Right renal cortex interstitium (tissue), 3 donors: ENCODE measurements at regions not wholly inside any gene's neighbourhood (a gene's known extent, or its start where the extent isn't known, plus 50 kb on each side); places are given as distances from the start of the nearest gene placed in this dataset.
"Not testable (repeated sequence)": the region's sequence is repeated elsewhere in the genome, so short reads cannot be mapped to it uniquely, and the experiment has no call there.

Experiments
- DNase-seq, 3 donors: peaks; one replicate each; pipeline ENCODE4 v3.0.0-alpha.2; 2013; ENCODE audit warnings: low read depth in 3 of 3, low spot score in 2 of 3

GRCh38 chr6:141526985-141527384 lies 605.7 kb upstream of the GJE1 start:
- no peak for DNase-seq

DNA sequence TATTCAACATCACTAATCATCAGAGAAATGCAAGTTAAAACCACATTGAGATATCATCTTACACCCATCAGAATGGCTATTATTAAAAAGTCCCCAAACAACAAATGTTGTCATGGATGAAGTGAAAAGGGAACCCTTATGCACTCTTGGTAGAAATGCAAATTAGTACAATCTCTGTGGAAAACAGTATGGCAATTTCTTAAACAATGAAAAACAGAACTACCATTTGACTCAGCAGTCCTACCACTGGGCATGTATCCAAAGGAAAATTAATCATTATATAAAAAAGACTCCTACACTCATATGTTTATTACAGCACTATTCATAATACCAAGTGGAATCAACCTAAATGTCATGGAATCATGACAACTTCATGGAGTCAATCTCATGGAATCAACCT lies 611.3 kb upstream of the GJE1 start:
- no peak for DNase-seq

DNA sequence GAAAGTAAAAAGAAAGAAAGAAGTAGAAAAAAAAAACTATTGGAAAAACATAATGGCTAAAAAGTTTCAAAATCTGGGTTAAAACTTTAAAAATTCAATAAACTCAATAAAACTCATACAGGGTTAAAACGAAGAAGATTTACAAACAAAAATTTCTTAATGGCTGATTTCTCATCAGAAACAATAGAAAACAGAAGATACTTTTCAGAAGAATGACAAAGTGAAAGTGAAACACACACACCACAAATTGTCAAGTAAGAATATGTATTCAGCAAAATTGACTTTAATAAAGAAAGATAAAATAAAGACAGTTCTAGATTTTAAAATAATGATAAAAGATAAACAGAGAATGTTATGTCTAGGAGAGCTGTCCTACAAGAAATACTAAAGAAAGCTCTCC lies 618.9 kb upstream of the GJE1 start:
- no peak for DNase-seq

- no peak for DNase-seq
Measured at GRCh38 chr6:141510803-141511202, 621.9 kb upstream of the GJE1 start.

- DNase-seq = not testable (repeated sequence)
Measured at GRCh38 chr6:141506062-141506461, 626.7 kb upstream of the GJE1 start.

GRCh38 chr6:141504318-141504717 lies 628.4 kb upstream of the GJE1 start:
- not testable (repeated sequence) for DNase-seq

DNA sequence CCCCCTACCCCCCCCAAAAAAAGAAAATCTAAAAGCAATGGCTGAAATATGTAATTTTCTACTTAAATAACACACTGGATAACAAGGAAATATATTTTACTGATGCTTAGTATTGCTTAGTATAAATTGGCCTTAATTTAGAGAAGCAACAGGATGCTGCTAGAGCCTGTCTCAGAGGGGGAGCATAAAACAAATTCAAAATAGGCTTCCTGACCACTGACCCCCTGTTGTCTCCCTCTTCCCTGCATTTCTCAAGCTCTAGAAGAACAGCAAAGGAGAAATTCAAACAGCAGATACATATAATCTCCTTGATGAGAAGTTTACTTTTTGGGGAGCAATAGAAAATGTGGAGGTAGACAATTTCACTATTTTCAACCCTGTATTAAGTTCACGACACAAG lies 631.1 kb upstream of the GJE1 start:
- DNase-seq = no peak

DNA sequence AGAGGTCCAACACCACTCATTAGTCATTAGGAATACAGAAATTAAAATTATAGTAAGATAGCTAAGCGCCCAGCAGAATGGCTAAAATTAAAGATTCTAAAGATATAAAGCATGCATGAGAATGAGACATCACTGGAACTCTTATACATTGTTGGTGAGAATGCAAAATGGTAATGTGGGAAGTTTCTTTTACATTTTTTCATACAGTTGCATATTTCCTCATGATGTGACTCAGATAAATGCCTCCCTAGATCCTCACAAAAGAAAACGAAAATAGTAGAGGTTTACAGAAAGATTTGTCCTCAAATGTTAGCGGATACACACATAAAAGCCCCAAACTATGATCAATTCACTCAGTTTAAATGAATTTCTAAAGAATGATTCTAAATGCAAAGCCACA lies 633.7 kb upstream of the GJE1 start:
- no peak for DNase-seq

DNA sequence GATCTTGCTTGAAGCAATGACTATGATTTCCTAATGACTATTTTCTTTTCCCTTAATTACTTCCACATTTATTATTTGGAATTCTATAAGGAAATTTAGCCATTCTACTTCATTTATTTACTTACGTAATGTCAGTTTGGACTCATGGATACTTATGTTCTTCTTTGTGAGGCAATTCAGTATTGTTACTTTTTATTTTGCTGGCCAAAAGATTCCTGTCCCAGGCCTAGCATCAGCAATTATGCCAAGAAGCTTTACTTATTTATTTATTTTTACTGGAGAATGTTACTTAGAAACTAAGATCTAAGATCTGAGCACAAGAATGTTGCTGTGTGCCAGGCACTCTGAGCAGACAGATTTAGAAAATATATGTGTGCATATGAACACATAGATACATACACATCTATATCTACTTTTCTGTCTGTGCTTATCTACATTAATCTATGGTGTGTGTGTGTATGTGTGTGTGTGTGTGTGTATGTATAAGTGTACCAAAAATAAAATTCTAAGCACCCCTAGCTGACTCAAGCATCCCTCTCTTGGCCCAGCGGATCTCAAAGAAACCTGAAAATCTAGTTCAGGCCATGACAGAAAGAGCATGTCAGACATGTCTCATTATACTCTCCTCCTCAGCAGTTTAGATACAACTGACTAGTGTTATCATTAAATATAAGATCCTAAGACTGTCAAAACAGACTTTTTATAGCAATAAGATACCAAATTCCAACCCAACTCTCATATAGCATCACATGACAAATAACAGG lies 640.0 kb upstream of the GJE1 start:
- DNase-seq = no peak

- no peak for DNase-seq
Measured at GRCh38 chr6:141491684-141492083, 641.0 kb upstream of the GJE1 start.

GRCh38 chr6:141490982-141491381 lies 641.7 kb upstream of the GJE1 start:
- DNase-seq = no peak

DNA sequence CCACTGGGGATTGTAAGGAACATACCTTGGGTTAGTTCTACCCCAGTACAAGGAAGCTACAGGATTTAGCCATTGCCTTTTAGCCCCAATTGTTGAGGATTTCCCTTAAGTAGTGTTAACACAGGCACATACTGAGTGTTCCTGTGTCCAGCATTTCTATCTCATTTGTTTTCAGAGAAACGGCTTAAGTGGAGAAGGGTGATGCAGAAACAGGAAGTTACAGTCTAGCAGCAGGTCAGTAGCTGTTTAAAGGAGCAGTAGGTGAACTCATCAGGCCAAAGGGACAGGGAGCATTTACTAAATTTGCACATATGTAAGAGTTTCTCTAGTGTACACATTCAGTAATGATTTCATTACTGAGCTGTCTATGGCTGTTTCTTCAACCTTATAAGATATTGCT lies 644.2 kb upstream of the GJE1 start:
- DNase-seq = no peak

- DNase-seq = no peak
Measured at GRCh38 chr6:141486942-141487341, 645.8 kb upstream of the GJE1 start.

DNA sequence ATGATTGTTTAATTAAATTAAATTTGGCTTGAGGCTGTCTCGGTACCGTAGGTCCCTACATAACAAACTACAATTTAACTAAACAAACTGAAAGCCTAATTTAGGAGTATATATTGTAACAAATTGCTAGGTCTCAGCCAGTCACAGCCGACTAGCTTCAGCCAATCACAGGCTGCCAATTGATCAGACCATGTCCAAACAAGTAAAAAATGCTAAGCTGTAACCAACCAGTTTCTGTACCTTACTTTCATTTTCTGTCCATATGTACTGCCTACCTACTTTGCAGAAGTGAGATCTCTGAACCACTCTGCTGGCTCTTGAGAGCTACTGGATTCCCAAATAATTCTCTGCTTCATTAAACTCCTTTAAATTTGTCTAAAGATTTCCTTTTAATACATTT lies 648.0 kb upstream of the GJE1 start:
- DNase-seq = no peak

DNA sequence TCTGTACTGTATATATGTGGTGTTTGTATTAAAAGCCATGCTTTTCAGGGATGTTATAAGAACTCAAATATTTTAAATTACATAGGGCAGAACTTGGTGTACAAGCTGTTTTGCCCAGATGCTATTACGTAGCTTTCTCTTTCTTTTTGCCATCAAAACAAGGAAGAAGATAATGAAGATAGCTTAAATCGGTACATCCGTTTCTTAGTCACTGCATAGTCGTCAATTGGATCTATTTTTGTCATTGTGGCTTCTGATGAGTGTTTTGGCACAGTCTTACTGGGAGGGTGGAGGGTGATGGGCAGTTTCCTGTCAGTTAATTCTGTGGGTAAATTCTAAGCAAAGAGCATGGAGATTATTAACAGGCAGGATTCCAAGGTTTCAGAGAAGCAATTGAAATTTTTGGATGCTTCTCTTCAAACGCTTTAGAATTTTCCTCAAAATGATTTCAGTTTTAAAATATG lies 649.1 kb upstream of the GJE1 start:
- DNase-seq = no peak

- no peak for DNase-seq
Measured at GRCh38 chr6:141482796-141483597, 649.7 kb upstream of the GJE1 start.

GRCh38 chr6:141475259-141475658 lies 657.5 kb upstream of the GJE1 start:
- no peak for DNase-seq

DNA sequence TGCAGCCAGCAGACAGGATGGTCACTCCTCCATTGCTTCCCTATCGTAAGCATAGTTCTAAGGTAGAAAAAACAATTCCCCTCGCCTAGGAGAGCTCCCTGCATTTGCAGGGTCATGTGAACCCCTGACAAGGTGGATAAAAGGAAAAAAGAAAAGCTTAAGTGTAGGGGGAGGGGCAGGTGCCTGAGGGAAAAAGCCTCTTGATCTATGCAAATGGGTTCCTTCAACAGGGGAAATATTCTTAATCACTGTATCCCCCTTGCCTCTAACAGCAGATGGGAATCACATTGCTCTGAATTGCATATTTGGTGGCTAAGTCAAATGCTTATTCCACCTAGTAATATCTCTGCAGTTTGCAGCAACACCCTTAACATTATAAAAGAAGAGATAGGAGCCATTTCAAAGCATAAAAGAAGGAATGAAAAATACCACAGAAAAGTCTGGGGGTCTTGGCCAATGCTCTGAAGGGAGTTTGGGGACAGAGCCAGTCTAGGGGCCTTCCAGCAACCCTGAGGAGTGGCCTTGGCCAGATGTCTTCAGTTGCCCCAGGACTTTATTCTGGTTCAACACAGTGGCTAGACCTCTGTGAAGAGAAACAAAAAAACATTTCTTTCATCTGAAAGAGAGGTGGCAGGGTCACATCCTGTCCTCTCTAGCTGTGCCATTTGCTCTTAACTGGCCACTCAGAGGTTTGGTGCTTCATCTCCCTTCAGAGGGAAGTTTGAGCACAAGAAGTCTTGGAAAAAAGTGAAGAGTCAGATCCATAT lies 660.4 kb upstream of the GJE1 start:
- DNase-seq = no peak

DNA sequence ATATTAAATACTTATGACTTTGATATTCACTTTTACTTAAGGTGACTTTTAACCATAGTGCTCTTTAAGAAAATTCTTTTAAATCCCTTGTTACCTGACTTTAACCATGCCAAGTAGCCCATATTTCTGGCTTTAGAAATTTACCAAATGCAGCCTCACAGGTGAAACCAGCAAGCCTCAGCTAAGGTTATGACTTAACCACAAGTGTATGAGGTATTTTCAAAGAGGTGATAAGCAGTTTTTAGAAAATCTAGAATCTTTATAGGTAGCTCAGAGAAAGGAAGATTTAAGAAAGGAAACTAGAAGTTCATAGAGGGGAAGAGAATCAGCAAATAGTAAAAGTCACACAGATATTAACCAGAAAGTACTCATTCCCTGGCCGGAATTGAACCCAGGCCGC lies 661.9 kb upstream of the GJE1 start:
- DNase-seq = no peak

DNA sequence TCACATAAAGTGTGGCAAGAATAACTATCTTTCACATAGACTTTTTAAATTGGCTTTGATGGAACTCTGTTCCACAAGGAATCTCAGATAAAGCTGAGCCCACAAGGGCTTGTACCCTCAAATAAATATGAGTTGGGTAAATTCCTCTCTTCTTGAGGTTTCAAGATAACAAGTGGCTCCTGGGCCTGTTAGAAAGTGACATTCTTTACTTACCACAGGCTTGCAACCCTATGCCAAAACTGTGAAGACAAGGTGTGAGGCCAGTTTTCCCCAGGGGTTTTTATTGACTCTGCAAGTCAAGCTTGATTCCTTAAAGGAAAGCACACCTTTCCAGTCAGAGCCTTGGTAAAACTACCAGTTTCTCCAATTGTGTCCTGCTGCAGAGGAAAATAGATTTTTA lies 664.8 kb upstream of the GJE1 start:
- DNase-seq = no peak

GRCh38 chr6:141467041-141467440 lies 665.7 kb upstream of the GJE1 start:
- no peak for DNase-seq
